HT1080 (cell line): ENCODE measurements at regions not wholly inside any gene's neighbourhood (a gene's known extent, or its start where the extent isn't known, plus 50 kb on each side); places are given as distances from the start of the nearest gene placed in this dataset.

Experiments used
- DNase-seq: peaks from one replicate; pipeline ENCODE4 v3.0.0-alpha.2; 2015; ENCODE audit warnings: low read depth

DNA sequence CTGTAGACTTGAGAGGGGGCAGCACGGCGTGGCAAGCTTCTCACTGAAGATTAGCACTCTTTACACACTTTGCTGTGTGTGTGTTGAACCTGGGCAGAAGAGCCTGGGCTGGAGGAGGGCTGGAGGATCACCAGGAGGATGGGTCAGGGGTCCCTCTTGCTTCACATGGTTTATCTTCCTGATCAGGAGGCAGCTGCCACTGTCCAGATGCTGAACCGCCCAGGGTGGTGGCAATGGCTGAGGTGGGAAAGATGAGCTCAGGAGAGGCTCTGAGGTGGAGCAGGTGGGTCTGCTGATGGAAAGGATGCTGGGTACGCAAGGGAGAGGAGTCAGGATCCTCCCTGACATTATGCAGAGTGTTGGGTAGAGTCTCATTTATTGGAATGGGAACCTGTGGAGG is 191.5 kb downstream of the RAMP3 start:
- DNase-seq: no peak

DNA sequence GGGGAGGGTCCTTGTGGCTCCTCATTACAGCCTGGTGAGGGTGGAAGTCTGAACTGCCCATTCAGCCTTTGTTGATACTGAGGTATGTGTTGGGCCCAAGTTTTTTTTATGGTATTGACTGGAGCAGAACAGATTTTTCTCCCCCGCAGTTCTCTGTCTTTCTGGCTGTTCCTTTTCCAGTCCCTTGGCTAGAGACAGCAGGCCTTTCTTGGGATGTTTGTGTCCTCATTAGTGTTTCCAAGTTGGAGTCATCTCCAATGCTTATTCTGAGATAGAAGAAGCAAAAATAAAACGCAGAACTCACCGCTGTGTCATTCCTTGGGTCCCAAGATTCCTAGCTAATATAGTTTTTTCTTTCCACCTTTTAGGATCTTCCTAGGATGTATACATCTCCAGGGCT is 193.3 kb downstream of the RAMP3 start:
- no peak for DNase-seq

DNA sequence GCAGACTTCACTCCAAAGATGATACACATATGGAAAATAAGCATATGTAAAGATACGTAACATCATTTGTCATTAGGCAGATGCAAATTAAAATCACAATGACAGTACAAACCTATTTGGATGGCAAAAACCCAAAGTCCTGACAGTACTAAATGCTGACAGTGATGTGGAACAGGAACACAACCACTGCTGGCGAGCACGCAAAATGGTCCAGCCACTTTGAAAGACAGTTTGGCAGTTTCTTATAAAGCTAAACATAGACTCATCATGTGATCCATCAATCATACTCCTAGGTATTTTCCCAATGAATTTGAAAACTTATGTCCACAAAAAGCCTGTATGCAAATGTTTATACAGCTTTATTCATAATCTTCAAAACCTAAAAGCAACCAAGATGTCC is 200.7 kb downstream of the RAMP3 start:
- no peak for DNase-seq

DNA sequence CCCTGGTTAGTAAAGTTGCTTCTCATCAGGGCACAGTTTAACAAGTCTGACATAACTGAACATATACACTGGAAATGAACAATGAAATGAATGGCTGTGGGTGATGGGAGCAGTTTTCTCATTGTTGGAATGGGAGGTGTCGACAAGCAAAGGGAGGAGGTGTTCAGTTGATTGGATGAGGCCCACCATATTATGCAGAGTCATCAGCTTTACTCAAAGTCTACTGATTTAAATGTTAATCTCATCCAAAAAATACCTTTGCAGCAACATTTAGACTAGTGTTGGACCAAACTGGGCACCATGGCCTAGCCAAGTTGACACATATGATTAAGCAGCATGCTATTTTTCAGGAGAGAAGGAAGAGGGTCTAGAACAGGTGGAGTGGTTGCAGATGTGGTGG is 201.7 kb downstream of the RAMP3 start:
- no peak for DNase-seq

DNA sequence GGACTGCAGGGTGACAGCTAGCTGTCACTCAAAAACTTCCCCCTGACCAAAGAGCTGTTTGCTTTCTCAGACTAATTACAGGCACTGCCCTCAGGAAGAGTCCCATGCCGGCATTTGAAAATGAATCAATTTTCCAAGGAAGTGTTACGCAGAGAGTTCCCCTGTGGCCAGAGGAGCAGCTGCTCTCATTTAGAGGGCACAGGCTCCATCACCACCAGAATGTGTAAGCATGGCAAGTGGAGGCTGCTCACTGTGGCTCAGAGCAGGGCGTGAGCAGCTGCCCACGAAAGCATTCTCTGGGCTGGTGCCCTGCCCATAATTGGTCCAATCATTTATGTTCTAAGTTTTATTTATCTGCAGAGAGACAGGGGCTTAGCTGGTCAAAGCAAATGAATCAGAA is 202.2 kb downstream of the RAMP3 start:
- DNase-seq: no peak

DNA sequence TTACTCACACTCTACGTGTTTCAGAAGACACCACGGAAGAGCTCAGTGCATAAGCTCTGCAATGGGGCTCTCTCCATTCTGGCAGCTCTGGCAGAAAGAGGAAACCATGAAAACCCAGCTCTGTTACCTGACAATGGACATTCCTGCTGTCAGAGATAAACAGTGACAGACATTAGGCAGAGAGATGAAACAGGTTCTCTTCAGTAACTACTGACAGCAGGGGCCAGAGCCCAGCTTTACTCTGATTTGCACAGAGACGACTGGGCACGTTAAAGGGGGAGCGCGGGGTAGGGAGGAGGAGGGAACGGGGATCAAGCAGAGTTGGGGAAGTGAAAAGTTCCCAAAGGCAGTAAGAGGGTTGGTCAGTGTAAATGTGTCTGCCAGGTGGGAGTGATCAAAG is 206.1 kb downstream of the RAMP3 start:
- DNase-seq: no peak

DNA sequence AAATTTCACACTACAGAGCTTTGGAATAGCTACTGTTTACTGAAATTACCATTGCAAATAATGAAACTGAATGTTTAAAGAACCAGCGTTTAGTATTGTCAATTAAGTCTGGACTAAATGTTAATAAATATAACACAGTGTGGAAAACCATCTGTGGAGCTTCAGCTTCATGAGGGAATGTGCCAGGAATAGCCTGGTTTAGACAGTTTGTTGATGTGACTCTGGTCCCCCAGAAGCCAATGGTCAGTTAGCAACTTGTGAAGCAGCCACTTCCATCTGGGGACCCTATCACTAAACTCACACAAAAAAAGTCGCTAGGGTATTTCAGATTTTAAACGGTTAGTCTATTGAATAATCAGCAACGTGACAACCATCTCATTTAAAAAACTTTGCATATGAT is 207.8 kb downstream of the RAMP3 start:
- no peak for DNase-seq

DNA sequence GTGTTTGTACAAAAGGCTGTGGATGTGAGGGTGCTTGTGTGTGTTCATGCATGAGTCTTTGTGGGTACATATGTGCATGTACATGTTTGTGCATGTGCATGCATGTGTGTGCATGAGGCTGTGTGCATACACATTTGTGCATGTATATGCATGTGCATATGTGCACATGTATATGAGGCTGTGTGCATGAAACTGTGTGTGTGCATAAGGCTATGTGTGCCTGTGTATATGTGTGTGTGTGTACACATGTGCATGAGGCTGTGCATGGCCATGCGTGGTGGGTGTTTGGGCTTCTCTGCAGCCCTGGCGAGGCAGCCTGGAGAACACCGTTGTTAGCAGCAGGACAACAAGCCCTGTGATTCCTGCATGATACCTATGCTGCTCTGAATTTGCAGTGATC is 207.7 kb upstream of the ADCY1 start:
- DNase-seq: no peak

DNA sequence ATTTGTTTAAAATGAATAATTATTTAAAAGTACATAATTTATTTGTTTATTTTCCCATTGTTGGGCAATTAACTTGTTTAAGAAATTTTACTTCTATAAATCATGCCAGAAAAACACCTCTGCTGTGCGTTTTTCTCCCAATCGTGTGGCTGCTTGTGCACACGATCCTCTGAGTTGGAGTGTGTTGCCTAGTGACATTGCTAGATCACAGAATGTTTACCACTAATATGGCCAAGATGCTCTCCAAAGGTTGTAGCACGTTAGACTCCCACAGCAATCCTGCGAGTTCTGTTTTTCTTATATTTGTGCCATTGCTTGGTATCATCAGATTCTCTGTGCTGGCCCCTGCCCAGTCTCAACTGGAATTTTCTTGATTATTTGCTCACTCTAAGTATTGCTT is 207.1 kb upstream of the ADCY1 start:
- DNase-seq: no peak

DNA sequence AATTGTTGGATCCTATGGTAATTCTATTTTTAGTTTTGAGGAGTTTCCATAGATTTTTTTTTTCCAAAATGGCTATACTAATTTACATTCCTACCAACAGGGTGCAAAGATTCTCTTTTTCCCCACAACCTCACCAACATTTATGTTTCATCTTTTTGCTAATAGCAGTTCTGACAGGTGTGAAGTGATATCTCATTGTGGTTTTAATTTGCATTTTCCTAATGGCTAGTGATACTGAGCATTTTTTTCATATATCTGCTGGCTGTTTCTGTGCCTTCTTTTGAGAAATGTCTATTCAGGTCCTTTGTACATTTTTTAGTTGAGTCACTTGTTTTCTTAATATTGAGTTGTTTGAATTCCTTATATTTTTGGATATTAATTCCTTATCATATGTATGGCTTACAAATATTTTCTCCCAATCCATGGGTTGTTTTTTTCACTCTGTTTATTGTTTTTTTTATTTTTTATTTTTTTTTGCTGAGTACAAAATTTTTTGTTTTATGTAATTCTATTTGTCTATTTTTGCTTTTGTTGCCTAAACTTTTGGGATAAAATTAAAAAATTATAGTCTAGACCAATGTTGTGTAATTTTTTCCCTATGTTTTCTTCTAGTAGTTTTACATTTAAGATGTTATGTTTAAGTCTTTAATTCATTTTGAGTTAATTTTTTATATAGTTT is 205.9 kb upstream of the ADCY1 start:
- DNase-seq: no peak

DNA sequence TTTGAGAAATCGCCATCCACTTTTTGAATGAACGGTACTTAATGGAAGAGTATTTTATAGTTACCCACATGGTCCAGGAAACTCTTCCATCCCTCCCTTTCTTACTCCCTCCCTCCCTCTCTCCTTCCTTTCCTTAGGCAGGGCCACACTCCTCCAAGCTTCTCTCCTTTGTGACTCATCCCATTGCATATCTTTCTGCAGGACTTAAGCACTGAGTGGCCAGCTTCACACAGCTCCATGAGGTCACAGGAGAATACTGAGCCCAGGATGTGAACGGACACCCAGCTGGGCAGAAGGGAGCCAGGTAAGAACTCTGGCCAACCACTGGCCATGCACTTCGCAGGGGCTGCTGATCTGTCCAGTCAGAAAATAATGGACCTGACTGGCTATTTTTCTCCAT is 189.7 kb upstream of the ADCY1 start:
- DNase-seq: peak; percentile 58

DNA sequence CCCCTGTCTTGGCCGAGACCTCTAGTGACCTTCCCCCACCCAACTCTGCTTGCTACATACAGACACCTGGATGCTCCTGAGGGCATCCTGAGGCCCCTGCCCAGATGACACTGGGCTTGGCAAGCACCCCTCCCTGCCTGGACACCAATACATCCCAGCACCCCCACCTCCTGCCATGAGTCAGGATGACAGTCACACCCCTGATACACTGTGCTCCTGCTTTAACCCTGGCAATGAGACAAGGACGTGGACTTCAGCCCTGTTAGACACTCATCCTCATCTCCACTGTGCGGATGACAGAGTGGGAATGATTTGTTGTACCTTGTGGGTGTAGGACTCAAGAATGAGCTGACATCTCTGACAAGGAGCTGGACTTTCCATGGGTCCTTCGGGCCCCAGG is 186.3 kb upstream of the ADCY1 start:
- no peak for DNase-seq

DNA sequence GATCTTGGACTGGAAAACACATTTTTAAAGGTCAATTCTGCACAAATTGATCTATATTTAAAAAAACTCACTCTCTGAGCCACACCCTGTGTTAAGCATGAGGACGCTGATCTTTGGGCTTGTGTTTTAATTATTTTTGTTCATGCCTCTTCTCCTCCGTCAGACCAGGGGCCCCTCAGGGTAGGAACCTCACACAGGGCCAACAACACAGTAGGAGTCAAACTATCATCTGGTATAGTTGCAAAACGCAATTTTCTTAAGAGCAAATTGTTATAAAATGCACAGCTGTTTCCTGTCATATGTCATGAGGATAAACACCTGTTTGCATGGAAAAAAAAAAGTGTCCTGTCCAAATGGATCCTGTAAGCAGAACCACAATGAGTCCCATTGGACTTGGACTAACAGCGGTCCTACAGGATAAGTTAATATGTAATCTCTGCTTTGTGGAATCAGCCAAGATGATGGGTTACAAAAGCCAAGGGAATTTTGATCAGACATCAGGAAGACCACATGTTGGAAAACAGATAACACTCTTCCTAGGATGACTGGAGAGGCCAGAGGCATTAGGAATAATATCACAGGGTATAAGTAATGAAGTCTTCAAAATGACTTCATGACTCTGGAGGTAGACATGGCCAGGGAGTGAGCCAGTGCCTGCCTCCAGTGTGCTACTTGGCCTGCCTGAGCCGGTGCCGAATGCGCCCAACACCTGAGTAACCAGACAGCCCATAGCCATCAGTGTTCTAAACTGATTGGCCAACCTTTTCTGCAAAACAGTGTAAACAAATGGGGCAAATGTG is 184.9 kb upstream of the ADCY1 start:
- no peak for DNase-seq

DNA sequence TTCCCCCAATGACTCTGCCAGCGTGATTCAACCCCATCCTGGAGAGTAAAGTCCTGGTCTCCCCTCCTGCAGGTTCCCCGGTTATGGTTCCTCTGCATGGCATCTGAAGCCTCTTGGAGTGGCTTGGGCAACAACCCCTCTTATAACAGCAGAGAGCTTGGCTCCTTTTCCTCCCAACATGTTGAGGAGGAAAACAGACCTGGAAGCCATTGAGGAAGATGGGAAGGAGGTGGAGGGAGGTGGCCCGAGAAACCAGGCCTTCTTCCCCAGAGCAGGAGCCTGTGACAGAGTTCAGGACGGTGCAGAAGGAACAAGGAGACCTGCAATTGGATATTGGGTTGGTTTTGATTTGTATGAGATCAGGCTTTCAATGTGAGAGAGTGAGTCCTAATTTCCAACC is 184.0 kb upstream of the ADCY1 start:
- DNase-seq: no peak

DNA sequence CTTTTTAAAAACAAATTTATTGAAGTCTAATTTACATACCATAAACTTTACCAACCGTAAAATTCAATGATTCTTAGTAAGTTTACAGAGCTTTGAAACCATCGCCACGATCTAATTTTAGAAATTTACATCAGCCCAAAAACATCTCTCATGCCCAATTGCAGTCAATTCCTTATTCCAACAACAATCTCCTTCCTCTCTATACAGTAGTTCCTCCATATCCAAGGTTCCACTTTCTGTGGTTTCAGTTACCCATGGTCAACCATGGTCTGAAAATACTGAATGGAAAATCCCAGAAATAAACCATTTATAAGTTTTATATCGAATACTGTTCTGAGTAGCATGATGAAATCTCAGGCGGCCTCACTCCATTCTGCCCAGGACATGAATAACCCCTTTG is 183.4 kb upstream of the ADCY1 start:
- DNase-seq: no peak

DNA sequence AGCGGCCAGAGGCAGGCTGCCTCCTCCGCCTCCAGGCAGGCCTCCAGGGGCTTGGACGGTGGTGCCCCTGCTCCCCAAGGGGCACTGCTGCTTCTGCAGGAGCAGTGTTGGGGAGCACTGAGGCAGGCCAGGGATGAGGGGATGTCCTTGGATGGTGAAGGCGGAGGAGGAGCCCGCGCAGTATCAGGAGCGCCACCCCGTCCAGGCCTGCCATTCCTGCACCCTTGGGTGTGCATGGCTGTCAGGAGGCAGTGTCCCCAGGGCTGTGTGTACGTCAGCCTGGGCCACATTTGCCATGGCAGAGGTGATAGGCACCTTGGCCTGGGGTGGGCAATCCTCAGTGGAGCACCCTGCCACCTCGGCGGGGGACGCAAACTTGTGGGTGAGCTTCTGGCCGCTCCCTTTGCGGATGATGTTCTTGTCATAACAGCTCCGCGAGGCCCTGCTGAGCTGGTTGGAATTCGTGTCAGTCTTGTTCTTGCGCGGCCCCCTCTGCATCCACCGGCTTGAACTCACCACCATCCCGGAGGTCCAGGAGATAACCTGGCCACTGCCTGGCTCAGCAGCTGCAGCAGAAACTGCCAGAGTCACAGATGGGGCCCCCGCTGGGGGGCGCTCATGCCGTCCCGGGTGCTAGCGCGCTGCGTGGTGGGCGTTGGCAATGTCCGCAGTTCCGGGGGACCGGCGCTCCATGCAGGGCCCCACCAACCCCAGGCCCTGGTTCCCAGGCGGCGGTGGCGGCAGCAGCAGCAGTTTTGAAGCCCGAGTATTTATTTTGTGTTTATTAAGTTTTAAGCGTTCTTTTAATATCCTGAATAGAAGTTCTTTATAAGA is 182.3 kb upstream of the ADCY1 start:
- no peak for DNase-seq

DNA sequence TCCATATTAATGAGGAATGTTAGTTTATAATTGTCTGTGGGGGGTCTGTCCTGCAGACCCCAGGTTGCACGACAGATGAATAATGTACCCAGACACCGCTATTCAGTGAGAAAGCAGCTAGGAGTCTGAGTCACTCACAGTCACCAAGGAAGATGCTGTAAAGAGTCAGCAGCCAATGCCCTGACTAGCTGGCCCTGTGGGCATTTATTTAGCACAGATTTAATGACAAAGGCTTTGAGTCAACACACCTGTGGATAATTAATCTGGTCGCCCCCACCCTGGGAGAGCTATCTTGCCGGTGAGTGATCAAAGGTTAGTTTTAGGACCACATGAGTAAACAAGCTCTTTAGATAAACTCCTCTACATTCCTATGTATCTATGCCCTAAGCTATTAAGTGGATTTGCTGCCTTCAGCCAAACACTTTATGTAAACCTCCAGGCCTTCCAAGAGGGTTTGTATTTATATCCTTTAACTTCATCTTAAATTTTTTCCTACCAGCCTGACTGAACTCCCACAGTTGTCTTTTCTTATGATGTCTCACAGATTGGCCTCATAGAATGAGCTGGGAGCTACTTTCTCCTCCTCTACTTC is 180.0 kb upstream of the ADCY1 start:
- peak; percentile 17 for DNase-seq

DNA sequence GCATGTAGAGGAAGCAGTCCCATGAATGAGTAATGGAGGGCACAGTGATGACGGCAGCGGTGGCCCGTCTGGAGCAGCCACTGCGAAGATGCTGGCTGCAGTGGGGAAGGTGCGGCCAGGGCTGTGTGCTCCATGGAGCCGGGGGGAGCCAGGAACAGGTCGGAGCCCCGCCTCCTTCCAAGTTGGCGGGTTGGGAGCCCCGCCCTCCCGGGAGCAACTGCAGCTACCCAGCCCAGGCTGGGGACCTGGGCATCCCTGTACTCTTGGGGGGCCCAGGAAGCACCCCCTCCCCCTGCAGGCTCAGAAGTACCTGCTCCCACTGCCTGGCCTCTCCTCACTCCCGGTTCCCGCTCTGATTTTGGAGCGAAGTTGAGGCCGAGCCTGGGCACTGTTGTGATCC is 175.1 kb upstream of the ADCY1 start:
- no peak for DNase-seq

DNA sequence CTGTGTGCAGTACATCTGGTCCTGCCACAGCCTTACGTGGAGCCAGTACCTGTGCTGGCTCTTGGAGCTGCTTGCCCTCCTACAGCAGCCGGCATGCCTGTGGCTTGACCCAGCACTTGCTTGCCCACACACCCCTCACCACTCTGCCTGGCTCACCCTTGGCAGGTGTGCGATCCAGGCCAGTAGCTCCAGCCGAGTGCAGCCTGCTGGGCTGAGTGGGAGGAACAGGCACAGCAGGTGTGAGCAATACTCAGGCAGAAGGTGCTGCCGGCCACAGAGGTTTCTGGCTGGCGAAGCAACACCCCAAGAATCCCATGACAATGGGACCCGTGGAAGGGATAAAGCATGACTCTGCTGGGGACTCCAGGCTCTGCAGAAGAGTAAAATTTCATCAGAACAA is 173.5 kb upstream of the ADCY1 start:
- no peak for DNase-seq

DNA sequence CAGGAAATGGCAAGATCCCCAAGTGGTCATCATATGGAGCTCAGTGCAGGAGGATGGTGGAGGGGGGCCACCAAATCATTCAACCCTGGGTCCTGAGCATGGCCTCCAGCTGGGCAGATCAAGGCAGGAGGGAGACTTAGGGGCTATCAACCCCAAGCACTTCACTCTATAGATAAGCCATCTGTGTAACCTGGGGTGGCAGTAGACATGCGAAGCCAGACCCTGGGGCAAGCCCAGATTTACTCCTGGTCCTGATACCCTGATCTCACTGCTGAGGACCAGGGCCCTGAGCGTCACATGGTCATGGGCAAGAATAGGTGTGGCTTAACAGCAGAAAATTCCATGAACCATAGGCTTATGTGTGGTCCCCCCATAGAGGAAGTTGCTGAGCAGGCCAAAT is 173.0 kb upstream of the ADCY1 start:
- no peak for DNase-seq

DNA sequence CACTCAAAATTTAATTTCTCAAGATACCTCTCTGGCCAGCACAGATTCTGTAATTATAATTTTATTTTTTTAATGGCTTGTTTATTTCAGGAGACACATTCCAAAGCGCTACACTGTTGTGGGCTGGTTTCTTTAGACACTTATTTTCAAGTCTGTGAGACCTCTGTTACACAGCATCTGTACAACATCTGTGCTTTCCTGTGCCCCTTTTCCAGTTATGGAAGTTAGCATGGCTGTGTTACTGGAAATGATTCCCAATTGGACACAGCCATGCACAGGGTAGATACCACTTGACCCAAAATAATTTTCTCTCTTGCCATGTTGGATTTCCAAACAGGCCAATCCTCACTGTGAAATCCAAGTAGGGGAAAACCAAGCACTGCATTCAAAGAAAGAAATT is 172.3 kb upstream of the ADCY1 start:
- DNase-seq: no peak
